Activated T-helper 17 cell treated with anti-CD3 and anti-CD28 coated beads, Interleukin-2, amount 50 U/mL, for 72 hours (primary cell): ENCODE measurements at regions not wholly inside any gene's neighbourhood (a gene's known extent, or its start where the extent isn't known, plus 50 kb on each side); places are given as distances from the start of the nearest gene placed in this dataset.

Experiments used
- ATAC-seq: fragments of 150-1000 bp; cut with Tn5 transposase; replicated peaks from 2 replicates; pipeline ENCODE4 v1.10.0; 2021; ENCODE audit warnings: mild to moderate bottlenecking, moderate library complexity
- H3K27ac Mint-ChIP-seq: one replicate; pipeline ENCODE4 v1.8.0; 2022; ENCODE audit warnings: mixed read lengths
- H3K27me3 Mint-ChIP-seq: one replicate; pipeline ENCODE4 v1.8.0; 2022; ENCODE audit warnings: mixed read lengths
- H3K36me3 Mint-ChIP-seq: one replicate; pipeline ENCODE4 v1.8.0; 2022; ENCODE audit warnings: low read depth, mild to moderate bottlenecking, mixed read lengths
- H3K4me1 Mint-ChIP-seq: one replicate; pipeline ENCODE4 v1.8.0; 2022; ENCODE audit warnings: mixed read lengths
- H3K4me3 Mint-ChIP-seq: one replicate; pipeline ENCODE4 v1.8.0; 2022; ENCODE audit warnings: mild to moderate bottlenecking, mixed read lengths
- H3K9me3 Mint-ChIP-seq: one replicate; pipeline ENCODE4 v1.8.0; 2022; ENCODE audit warnings: mixed read lengths

GRCh38 chr16:16830401-16830800 is 451.5 kb downstream of the NPIPA7 start:
- Mint-ChIP-seq H3K27me3 (peaks cover 42% of the 10 kb centered on the region), H3K36me3 (no peaks in the 10 kb centered on the region), H3K9me3 (no peaks in the 10 kb centered on the region), H3K4me3 (no peak overlapping the region), H3K4me1 (no peaks in the 10 kb centered on the region), H3K27ac (no peak overlapping the region)
- no peak for ATAC-seq

DNA sequence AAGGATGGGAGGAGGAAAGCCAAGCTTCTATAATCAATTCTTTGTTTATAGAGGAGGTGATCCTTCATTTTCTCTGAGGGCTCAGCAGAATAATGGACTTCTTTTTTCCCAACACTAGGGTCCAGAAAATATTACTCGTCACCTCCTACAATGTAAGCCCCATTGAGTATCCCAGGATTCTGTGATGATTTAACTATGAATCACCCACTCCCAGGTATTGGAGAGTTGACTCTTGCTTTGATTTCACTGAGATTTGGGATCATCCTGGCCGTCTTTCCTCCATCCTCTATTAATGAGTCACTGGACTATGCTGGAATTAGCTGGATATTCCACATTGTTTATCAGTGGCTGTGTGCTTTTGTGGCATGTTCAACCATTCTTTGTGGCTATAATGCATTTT is 452.0 kb downstream of the NPIPA7 start:
- ATAC-seq: no peak
- H3K4me1 Mint-ChIP-seq: no peaks in the 10 kb centered on the region

GRCh38 chr16:16833165-16833564 is 454.2 kb downstream of the NPIPA7 start:
- Mint-ChIP-seq H3K36me3 (no peaks in the 10 kb centered on the region), H3K27ac (no peak overlapping the region), H3K27me3 (peaks cover 28% of the 10 kb centered on the region), H3K4me3 (no peak overlapping the region), H3K4me1 (no peaks in the 10 kb centered on the region), H3K9me3 (no peaks in the 10 kb centered on the region)
- ATAC-seq: peak; percentile 43

More for the DNA sequence above, 452.0 kb downstream of the NPIPA7 start:
- no peaks in the 10 kb centered on the region for H3K9me3 Mint-ChIP-seq
- H3K36me3 Mint-ChIP-seq: no peaks in the 10 kb centered on the region
- H3K27ac Mint-ChIP-seq: no peak overlapping the region
- no peak overlapping the region for H3K4me3 Mint-ChIP-seq
- peaks cover 38% of the 10 kb centered on the region for H3K27me3 Mint-ChIP-seq

GRCh38 chr16:16850274-16850673 is 471.3 kb downstream of the NPIPA7 start:
- H3K27me3 Mint-ChIP-seq: peaks cover 23% of the 10 kb centered on the region
- H3K27ac Mint-ChIP-seq: no peak overlapping the region
- H3K36me3 Mint-ChIP-seq: no peaks in the 10 kb centered on the region
- ATAC-seq: no peak
- no peaks in the 10 kb centered on the region for H3K9me3 Mint-ChIP-seq
- H3K4me3 Mint-ChIP-seq: no peak overlapping the region
- H3K4me1 Mint-ChIP-seq: no peaks in the 10 kb centered on the region

- Mint-ChIP-seq H3K4me3 (no peak overlapping the region), H3K9me3 (no peaks in the 10 kb centered on the region)
Measured at GRCh38 chr16:16857012-16857411, 478.1 kb downstream of the NPIPA7 start.

DNA sequence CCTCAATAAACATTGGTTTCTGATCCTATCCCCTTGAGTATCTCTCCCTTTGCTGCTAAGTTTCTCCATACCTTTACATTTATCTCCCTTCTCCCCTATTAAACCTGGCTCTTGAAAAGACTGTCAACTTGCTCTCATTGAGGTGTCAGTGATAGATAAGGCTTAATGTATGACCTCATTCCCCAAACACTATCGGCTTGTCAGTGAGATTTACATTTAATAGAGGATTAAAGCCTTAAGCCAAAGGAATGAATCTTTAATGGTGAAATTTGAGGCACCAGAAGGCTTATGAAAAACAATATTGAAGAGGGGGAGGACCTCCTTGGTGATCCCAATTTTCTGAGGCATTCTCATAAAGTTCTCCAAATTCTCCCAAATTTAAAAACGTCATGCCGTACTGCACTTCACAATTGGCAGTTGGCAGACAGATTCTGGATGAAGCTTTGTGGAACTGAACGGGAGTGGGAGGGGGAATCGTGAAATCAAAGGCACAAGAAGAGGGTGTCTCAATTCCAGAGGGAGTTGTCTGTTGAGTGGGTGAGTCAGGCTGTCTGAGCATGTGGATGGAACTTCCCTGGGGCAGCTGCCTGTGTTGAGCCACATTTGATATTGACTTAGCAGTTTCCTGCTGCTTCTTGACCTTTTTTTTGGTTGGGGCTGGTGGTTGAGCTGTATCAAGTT is 478.8 kb downstream of the NPIPA7 start:
- no peak overlapping the region for H3K4me3 Mint-ChIP-seq
- H3K27me3 Mint-ChIP-seq: peaks cover 34% of the 10 kb centered on the region
- H3K9me3 Mint-ChIP-seq: no peaks in the 10 kb centered on the region
- H3K4me1 Mint-ChIP-seq: no peaks in the 10 kb centered on the region
- ATAC-seq: no peak
- H3K36me3 Mint-ChIP-seq: no peaks in the 10 kb centered on the region
- H3K27ac Mint-ChIP-seq: no peak overlapping the region

More at GRCh38 chr16:16857012-16857411, 478.1 kb downstream of the NPIPA7 start:
- Mint-ChIP-seq H3K36me3 (no peaks in the 10 kb centered on the region), H3K4me1 (no peaks in the 10 kb centered on the region), H3K27me3 (peaks cover 34% of the 10 kb centered on the region), H3K27ac (no peak overlapping the region)
- ATAC-seq: no peak

DNA sequence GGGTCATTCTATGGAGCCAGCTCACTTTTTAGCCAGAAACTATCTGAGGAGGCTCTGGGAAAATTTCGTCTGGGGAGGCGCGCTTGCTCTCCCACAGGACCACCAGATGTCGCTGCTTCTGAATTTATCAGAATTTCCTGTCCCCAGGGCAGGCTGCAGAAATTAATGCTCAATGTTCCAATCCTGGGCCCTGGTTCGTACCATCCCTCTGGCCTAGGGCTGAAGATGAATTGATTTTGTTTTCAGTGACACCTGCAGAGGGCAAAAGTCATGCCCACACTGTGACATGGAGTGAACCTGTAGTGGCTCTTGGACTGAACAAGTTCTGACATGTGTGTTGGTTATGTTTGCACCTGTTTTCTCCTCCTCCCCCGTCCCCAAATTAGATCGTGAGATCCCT is 482.6 kb downstream of the NPIPA7 start:
- Mint-ChIP-seq H3K27me3 (peaks cover 22% of the 10 kb centered on the region), H3K4me1 (no peaks in the 10 kb centered on the region), H3K4me3 (no peak overlapping the region), H3K9me3 (no peaks in the 10 kb centered on the region), H3K27ac (no peak overlapping the region), H3K36me3 (no peaks in the 10 kb centered on the region)
- ATAC-seq: peak; percentile 31

DNA sequence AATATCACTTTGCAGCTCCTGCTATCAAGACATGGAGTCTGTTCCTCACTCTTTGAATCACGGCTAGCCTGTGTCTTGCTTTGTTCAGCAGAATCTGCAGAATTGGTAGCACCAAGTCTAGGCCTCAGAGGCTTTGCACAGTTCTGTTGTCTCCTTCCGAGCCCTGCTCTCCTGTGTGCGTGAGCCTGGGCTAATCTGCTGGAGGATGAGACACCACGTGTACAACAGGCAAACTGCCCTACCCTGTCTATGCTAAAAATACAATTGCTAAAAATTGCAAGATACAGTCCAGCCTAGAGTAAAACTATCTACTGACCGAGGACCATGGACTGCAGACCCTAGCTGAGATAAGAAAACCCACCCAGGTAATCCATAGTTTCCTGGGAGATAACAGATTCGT is 484.7 kb downstream of the NPIPA7 start:
- Mint-ChIP-seq H3K9me3 (no peaks in the 10 kb centered on the region), H3K4me1 (no peaks in the 10 kb centered on the region), H3K4me3 (no peak overlapping the region), H3K27me3 (peaks cover 18% of the 10 kb centered on the region), H3K27ac (no peak overlapping the region), H3K36me3 (no peaks in the 10 kb centered on the region)
- no peak for ATAC-seq

DNA sequence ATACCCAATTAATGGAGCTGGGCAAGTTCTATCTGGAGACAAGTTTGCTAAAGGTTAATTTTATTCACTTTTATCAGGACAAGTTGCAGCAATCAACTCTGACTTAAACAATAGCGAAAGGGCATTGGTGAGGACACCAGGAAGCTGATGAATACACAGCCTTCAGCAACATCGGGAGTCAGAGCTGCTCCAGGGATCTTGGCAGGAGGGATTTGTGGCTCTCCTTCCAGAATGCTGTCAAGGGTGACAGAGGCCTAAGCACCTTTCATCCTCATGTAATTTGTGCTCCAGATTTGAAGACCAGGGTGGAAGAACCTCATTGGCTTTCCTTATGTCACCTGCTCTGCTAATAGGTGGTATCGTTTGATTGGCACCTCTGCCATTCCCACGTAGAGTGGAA is 485.6 kb downstream of the NPIPA7 start:
- Mint-ChIP-seq H3K4me3 (no peak overlapping the region), H3K27ac (no peak overlapping the region), H3K36me3 (no peaks in the 10 kb centered on the region), H3K4me1 (no peaks in the 10 kb centered on the region), H3K27me3 (peaks cover 18% of the 10 kb centered on the region), H3K9me3 (no peaks in the 10 kb centered on the region)
- no peak for ATAC-seq

DNA sequence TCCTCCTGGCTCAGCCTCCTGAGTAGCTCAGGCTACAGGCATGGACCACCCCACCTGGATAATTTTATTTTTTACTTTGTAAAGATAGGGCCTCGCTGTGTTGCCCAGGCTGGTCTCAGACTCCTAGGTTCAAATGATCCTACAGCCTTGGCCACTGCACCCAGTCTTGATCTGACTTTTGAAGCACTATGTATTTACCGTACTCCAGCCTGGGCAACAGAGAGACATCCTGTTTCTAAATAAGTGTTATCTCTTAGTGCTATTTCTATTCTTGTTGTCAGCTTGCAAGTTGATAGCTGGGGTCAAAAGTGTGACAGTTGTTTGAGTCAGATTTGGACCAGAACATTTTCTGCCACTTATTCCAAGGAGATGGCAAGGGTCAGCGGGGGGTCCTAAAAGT is 486.4 kb downstream of the NPIPA7 start:
- H3K9me3 Mint-ChIP-seq: no peaks in the 10 kb centered on the region
- ATAC-seq: no peak
- no peaks in the 10 kb centered on the region for H3K4me1 Mint-ChIP-seq
- H3K27me3 Mint-ChIP-seq: peaks cover 17% of the 10 kb centered on the region
- no peak overlapping the region for H3K27ac Mint-ChIP-seq
- H3K36me3 Mint-ChIP-seq: no peaks in the 10 kb centered on the region
- no peak overlapping the region for H3K4me3 Mint-ChIP-seq

- no peak for ATAC-seq
- Mint-ChIP-seq H3K27me3 (peaks cover 23% of the 10 kb centered on the region), H3K36me3 (no peaks in the 10 kb centered on the region), H3K27ac (no peak overlapping the region), H3K9me3 (no peaks in the 10 kb centered on the region), H3K4me3 (no peak overlapping the region), H3K4me1 (no peaks in the 10 kb centered on the region)
Measured at GRCh38 chr16:16867973-16868372, 489.0 kb downstream of the NPIPA7 start.

DNA sequence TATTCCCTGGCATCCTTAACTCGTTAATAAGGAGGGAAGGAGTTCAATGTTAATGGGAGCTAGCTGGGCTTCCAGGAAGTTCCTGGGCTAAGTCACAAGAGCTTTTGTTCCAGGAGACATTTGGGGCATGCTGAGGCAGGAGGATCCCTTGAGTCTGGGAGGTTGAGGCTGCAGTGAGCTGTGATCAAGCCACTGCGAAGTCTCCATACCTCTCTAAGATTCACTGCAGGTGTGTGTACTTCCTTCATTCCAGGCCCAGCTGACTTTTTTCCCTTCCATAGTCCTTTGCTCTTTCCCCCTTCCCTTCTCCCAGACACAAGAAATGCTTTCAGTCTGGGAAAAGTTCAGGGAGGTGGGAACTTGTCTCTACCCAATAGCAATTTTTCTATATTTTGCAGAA is 489.8 kb downstream of the NPIPA7 start:
- no peaks in the 10 kb centered on the region for H3K36me3 Mint-ChIP-seq
- H3K4me1 Mint-ChIP-seq: no peaks in the 10 kb centered on the region
- H3K27ac Mint-ChIP-seq: no peak overlapping the region
- H3K27me3 Mint-ChIP-seq: peaks cover 23% of the 10 kb centered on the region
- no peaks in the 10 kb centered on the region for H3K9me3 Mint-ChIP-seq
- H3K4me3 Mint-ChIP-seq: no peak overlapping the region
- no peak for ATAC-seq

- H3K4me1 Mint-ChIP-seq: no peaks in the 10 kb centered on the region
- no peaks in the 10 kb centered on the region for H3K36me3 Mint-ChIP-seq
- H3K4me3 Mint-ChIP-seq: no peak overlapping the region
- no peak overlapping the region for H3K27ac Mint-ChIP-seq
- H3K27me3 Mint-ChIP-seq: peaks cover 28% of the 10 kb centered on the region
- no peaks in the 10 kb centered on the region for H3K9me3 Mint-ChIP-seq
- no peak for ATAC-seq
Measured at GRCh38 chr16:16869746-16870145, 490.8 kb downstream of the NPIPA7 start.

DNA sequence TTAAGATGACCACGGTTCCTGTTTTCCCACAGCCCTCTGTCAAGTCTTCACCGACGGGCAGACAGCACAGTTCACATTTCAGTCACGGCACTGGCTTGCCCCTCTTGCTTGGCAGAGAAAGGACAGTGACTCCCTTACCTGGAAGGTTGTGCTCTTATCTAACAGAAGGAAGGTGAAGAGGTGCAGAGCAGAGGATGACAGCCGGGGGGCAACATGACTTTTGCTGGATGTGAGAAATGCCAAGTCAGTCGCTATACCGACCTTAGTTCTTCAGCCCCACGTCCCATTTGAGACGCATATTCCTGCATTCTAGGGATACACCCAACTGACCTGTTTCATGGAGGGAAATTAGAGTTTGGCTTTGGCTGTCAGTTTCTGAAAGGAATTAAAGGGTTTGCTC is 492.3 kb downstream of the NPIPA7 start:
- no peak for ATAC-seq
- no peak overlapping the region for H3K27ac Mint-ChIP-seq
- no peaks in the 10 kb centered on the region for H3K36me3 Mint-ChIP-seq
- H3K4me1 Mint-ChIP-seq: peaks cover 5% of the 10 kb centered on the region
- no peaks in the 10 kb centered on the region for H3K9me3 Mint-ChIP-seq
- H3K27me3 Mint-ChIP-seq: peaks cover 28% of the 10 kb centered on the region
- no peak overlapping the region for H3K4me3 Mint-ChIP-seq

- ATAC-seq: no peak
- Mint-ChIP-seq H3K27me3 (peaks cover 20% of the 10 kb centered on the region), H3K9me3 (peaks cover 5% of the 10 kb centered on the region), H3K27ac (no peak overlapping the region), H3K4me1 (peaks cover 8% of the 10 kb centered on the region), H3K4me3 (no peak overlapping the region), H3K36me3 (no peaks in the 10 kb centered on the region)
Measured at GRCh38 chr16:16877061-16877460, 498.1 kb downstream of the NPIPA7 start.
